Esophagus muscularis mucosa (tissue), 4 donors: ENCODE measurements at regions not wholly inside any gene's neighbourhood (a gene's known extent, or its start where the extent isn't known, plus 50 kb on each side); places are given as distances from the start of the nearest gene placed in this dataset.
"Not testable (repeated sequence)": the region's sequence is repeated elsewhere in the genome, so short reads cannot be mapped to it uniquely, and the experiment has no call there.

Experiments used
- DNase-seq: peaks from one replicate; pipeline ENCODE4 v3.0.0-alpha.2; 2017; ENCODE audit errors: extremely low spot score
- H3K27ac ChIP-seq, 4 donors: fragments of 200-600 bp; sonication (generic); replicated peaks in 1 of 4; 1 replicate in 3 of 4; 2 replicates in 1 of 4; pipeline ENCODE4 v1.5.1; 2016 to 2019; ENCODE audit warnings: mild to moderate bottlenecking in 1 of 4
- H3K27me3 ChIP-seq, 4 donors: fragments of 200-600 bp; sonication (generic); one replicate each; pipeline versions ENCODE4 v1.5.1 to v1.6.0; 2016 to 2019
- H3K36me3 ChIP-seq, 4 donors: fragments of 200-600 bp; sonication (generic); one replicate each; pipeline ENCODE4 v1.5.1; 2016 to 2019
- H3K4me1 ChIP-seq, 4 donors: fragments of 200-600 bp; sonication (generic); one replicate each; pipeline ENCODE4 v1.5.1; 2016 to 2019
- H3K4me3 ChIP-seq, 4 donors: fragments of 200-600 bp; sonication (generic); 1 replicate in 2 of 4; 2 replicates in 2 of 4; pipeline ENCODE4 v1.5.1; 2016 to 2019; ENCODE audit warnings: mild to moderate bottlenecking in 4 of 4, moderate library complexity in 1 of 4
- H3K9me3 ChIP-seq, 4 donors: fragments of 200-600 bp; sonication (generic); 1 replicate in 3 of 4; 2 replicates in 1 of 4; pipeline ENCODE4 v1.5.1; 2016 to 2019
- CTCF ChIP-seq, 3 experiments: fragments of 200-600 bp in 2 of 3; fragments of 450-650 bp in 1 of 3; sonication (generic) in 2 of 3; IDR thresholded peaks; one replicate each; pipeline ENCODE4 v1.5.1; 2017 to 2019; ENCODE audit warnings: antibody characterized with exemption in 3 of 3, mild to moderate bottlenecking in 2 of 3, moderate library complexity in 1 of 3
- EP300 ChIP-seq: sonication (generic); formaldehyde crosslinking; IDR thresholded peaks from one replicate; pipeline ENCODE4 v1.6.1; 2017; ENCODE audit warnings: antibody characterized with exemption
- POLR2A ChIP-seq: fragments of 450-650 bp; IDR thresholded peaks from one replicate; pipeline ENCODE4 v1.6.1; 2017; ENCODE audit warnings: antibody characterized with exemption, moderate library complexity, mild to moderate bottlenecking, low read depth
- POLR2AphosphoS5 ChIP-seq, 2 donors: sonication (generic); formaldehyde crosslinking; IDR thresholded peaks; one replicate each; pipeline ENCODE4 v1.6.1; 2017; ENCODE audit warnings: antibody characterized with exemption in 2 of 2
- WGBS: methylation state at CpG from one replicate; pipeline ENCODE4 v1.1.5; 2018; 5-methylcytosine and 5-hydroxymethylcytosine counted together
- intact Hi-C: fragments of 100-400 bp; cut with DNase I; formaldehyde crosslinking; loops from one replicate; pipeline ENCODE4 v1.15.1; 2023

DNA sequence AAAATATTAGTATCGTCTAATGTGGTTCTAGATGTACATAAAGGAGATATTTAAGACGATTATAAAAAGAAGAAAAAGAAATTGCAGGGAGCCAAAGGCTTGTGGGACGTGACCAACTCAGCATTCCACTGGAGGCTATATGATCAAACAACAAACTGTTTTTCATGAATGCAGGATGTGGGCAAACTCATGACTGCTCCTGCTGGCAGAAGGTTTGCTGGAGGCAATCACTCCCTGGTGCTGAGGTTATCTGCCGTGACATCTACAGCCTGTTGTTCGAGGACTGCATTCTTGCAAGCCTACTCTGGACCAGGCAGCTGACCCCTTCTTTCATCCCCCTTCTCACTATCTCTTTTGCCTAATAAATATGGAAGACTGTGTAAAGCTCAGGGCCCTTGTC, 518.1 kb downstream of the UQCRFS1 start:
- intact Hi-C loops, result no loop called here
- Histone ChIP-seq H3K9me3 (no peaks in the 10 kb centered on the region), H3K4me3 (no peak overlapping the region), H3K36me3 (no peaks in the 10 kb centered on the region), H3K27me3 (peaks cover 0 to 5% (median 0%) of the 10 kb centered on the region in 4 donors), H3K4me1 (no peaks in the 10 kb centered on the region), H3K27ac (no peak overlapping the region)
- no peak for DNase-seq
- WGBS, result 80% methylated on average over 5 of the region's 5 CpGs
- TF ChIP-seq EP300, result no peak
- TF ChIP-seq POLR2A, result no peak
- TF ChIP-seq POLR2AphosphoS5 (IDR thresholded peaks at IDR 0.05), result no peak
- no peak for TF ChIP-seq CTCF (IDR thresholded peaks at IDR 0.05)

DNA sequence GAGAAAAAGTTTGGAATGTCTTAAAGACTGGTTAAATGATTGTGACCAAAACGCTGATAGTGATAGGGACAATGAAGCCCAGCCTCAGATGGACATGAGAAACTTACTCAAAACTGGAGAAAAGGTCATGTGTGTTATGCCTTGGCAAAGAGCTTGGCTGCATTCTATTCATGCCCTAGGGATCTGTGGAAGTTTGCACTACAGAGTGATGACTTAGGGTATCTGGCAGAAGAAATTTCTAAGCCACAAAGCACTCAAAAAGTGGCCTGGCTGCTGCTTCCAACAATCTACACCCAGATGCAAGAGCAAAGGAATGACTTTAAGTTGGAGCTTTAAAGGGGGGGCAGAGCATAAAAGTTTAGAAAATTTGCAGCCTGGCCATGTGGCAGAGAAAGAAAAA, 521.3 kb downstream of the UQCRFS1 start:
- H3K36me3 ChIP-seq, result no peaks in the 10 kb centered on the region
- no peak for TF ChIP-seq EP300
- no peak for TF ChIP-seq POLR2AphosphoS5 (IDR thresholded peaks at IDR 0.05)
- no peak for TF ChIP-seq CTCF (IDR thresholded peaks at IDR 0.05)
- TF ChIP-seq POLR2A, result no peak
- WGBS, result 81% methylated on average over 1 of the region's 1 CpG

GRCh38 chr19:28689464-28689863, 523.5 kb downstream of the UQCRFS1 start:
- H3K36me3 ChIP-seq, H3K27me3 ChIP-seq, H3K27ac ChIP-seq, H3K4me1 ChIP-seq, H3K4me3 ChIP-seq, intact Hi-C loops, DNase-seq, H3K9me3 ChIP-seq: not testable (repeated sequence)
- WGBS, result 90% methylated on average over 7 of the region's 7 CpGs

More for the DNA sequence above, 521.3 kb downstream of the UQCRFS1 start:
- H3K4me1 ChIP-seq, result no peaks in the 10 kb centered on the region
- no peak overlapping the region for H3K4me3 ChIP-seq
- intact Hi-C loops, result no loop called here
- H3K9me3 ChIP-seq, result no peaks in the 10 kb centered on the region
- peaks cover 0 to 5% (median 0%) of the 10 kb centered on the region in 4 donors for H3K27me3 ChIP-seq
- no peak for DNase-seq
- H3K27ac ChIP-seq, result no peak overlapping the region

DNA sequence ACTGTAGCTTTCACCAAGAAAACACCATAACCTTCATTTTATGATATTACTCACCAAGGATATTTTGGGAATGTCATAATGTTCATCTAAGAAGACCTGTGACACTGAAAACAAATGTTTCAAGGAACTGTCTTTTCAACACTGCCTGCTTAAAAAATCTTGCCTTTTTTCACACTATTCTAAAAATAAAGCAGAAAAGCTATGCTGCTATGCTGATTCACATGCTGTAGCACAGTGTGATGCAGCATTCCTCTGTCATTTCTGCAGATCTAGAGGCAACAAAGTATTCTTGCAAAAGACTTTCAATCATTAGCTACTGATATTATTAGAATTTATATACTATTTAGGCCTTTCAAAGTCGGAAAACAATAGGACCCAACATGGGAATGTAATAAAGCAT, 525.7 kb downstream of the UQCRFS1 start:
- H3K4me1 ChIP-seq, result no peaks in the 10 kb centered on the region
- WGBS, result 100% methylated on average over 1 of the region's 1 CpG
- H3K4me3 ChIP-seq, result no peak overlapping the region
- intact Hi-C loops, result no loop called here
- DNase-seq, result no peak
- H3K9me3 ChIP-seq, result no peaks in the 10 kb centered on the region
- H3K27ac ChIP-seq, result no peak overlapping the region
- H3K27me3 ChIP-seq, result no peaks in the 10 kb centered on the region
- TF ChIP-seq POLR2AphosphoS5 (IDR thresholded peaks at IDR 0.05), result no peak
- TF ChIP-seq POLR2A, result no peak
- H3K36me3 ChIP-seq, result no peaks in the 10 kb centered on the region

GRCh38 chr19:28686756-28687155, 526.2 kb downstream of the UQCRFS1 start:
- TF ChIP-seq EP300 (no peak), POLR2AphosphoS5 (IDR thresholded peaks at IDR 0.05) (no peak), CTCF (IDR thresholded peaks at IDR 0.05) (no peak), POLR2A (no peak)
- 71% methylated on average over 2 of the region's 2 CpGs for WGBS
- Histone ChIP-seq H3K4me3 (no peak overlapping the region), H3K27ac (no peak overlapping the region), H3K9me3 (no peaks in the 10 kb centered on the region), H3K4me1 (no peaks in the 10 kb centered on the region), H3K36me3 (no peaks in the 10 kb centered on the region), H3K27me3 (no peaks in the 10 kb centered on the region)
- intact Hi-C loops, result no loop called here
- no peak for DNase-seq

GRCh38 chr19:28685802-28686201, 527.1 kb downstream of the UQCRFS1 start:
- DNase-seq, result no peak
- intact Hi-C loops, result no loop called here

DNA sequence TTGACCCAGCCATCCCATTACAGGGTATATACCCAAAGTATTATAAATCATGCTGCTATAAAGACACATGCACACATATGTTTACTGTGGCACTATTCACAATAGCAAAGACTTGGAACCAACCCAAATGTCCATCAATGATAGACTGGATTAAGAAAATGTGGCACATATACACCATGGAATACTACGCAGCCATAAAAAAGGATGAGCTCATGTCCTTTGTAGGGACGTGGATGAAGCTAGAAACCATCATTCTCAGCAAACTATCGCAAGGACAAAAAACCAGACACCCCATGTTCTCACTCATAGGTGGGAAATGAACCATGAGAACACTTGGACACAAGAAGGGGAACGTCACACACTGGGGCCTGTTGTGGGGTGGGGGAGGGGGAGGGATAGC, 527.9 kb downstream of the UQCRFS1 start:
- H3K4me1 ChIP-seq, H3K4me3 ChIP-seq, H3K27me3 ChIP-seq, H3K36me3 ChIP-seq, H3K27ac ChIP-seq, DNase-seq, intact Hi-C loops, H3K9me3 ChIP-seq: not testable (repeated sequence)
- WGBS, result 85% methylated on average over 4 of the region's 4 CpGs

More at GRCh38 chr19:28685802-28686201, 527.1 kb downstream of the UQCRFS1 start:
- Histone ChIP-seq H3K27me3 (no peaks in the 10 kb centered on the region), H3K36me3 (no peaks in the 10 kb centered on the region), H3K9me3 (no peaks in the 10 kb centered on the region), H3K27ac (no peak overlapping the region), H3K4me3 (no peak overlapping the region), H3K4me1 (no peaks in the 10 kb centered on the region)
- no peak for TF ChIP-seq CTCF (IDR thresholded peaks at IDR 0.05)
- TF ChIP-seq POLR2A, result no peak
- no peak for TF ChIP-seq POLR2AphosphoS5 (IDR thresholded peaks at IDR 0.05)
- TF ChIP-seq EP300, result no peak
- 89% methylated on average over 3 of the region's 3 CpGs for WGBS
